ENCODE measurements at regions not wholly inside any gene's neighbourhood (a gene's known extent, or its start where the extent isn't known, plus 50 kb on each side); places are given as distances from the start of the nearest gene placed in this dataset.

DNA sequence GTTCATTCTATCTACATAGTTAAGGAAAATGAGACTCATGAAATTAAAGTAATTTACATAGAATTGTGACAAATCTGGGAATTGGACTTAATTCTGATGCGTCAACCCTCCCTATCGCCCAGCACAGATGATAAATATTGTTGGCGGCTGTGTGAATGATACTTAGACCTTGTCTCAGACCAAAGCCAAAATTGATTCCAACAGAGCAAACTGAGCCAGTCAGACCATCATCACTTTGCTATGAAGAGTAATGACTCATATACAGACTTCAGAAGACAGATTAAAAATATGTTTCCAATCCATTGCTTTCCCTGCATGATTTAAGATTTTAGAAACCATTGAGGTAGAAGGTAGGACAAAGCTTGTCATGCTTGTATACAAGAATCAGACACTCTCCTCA is 1156.7 kb upstream of the CDH8 start:
- no peak for TF ChIP-seq POLR2A (IDR thresholded peaks at IDR 0.05)
- TF ChIP-seq, protein P1, sequence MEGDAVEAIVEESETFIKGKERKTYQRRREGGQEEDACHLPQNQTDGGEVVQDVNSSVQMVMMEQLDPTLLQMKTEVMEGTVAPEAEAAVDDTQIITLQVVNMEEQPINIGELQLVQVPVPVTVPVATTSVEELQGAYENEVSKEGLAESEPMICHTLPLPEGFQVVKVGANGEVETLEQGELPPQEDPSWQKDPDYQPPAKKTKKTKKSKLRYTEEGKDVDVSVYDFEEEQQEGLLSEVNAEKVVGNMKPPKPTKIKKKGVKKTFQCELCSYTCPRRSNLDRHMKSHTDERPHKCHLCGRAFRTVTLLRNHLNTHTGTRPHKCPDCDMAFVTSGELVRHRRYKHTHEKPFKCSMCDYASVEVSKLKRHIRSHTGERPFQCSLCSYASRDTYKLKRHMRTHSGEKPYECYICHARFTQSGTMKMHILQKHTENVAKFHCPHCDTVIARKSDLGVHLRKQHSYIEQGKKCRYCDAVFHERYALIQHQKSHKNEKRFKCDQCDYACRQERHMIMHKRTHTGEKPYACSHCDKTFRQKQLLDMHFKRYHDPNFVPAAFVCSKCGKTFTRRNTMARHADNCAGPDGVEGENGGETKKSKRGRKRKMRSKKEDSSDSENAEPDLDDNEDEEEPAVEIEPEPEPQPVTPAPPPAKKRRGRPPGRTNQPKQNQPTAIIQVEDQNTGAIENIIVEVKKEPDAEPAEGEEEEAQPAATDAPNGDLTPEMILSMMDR (IDR thresholded peaks at IDR 0.05), result no peak
